ENCODE measurements at regions not wholly inside any gene's neighbourhood (a gene's known extent, or its start where the extent isn't known, plus 50 kb on each side); places are given as distances from the start of the nearest gene placed in this dataset.

DNA sequence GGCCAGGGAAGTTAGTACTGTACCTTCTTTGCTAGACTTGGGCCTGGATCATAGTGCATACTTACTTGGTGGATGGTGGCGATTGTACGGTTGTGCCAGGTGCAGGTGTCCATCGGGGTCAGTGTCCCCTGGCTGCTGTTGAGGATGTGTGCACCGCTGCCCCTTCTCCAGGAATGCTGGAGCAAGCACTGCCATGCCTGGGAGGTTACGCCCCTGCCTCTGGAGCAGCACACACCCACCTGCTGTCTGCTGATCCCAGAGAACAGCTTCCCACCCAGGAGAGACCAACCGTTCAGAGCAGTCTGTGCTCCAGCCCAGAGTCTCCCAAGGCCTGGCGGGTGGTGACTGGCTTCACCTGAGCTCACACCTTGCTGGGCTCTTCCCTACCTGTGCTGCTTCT, 286.8 kb upstream of the HS6ST1 start:
- H3K27me3 ChIP-seq (ENCODE audit: control insufficient read depth, insufficient read depth, low read length): peaks cover 2% of the 10 kb centered on the region
- no peak for DNase-seq (ENCODE audit: low read depth, low spot score)
- H3K4me3 ChIP-seq (ENCODE audit: low read depth, low read length): no peak overlapping the region
- H3K27ac ChIP-seq (ENCODE audit: low read depth, low read length): no peak overlapping the region
- POLR2A ChIA-PET: no interaction called here
- TF ChIP-seq, protein P1, sequence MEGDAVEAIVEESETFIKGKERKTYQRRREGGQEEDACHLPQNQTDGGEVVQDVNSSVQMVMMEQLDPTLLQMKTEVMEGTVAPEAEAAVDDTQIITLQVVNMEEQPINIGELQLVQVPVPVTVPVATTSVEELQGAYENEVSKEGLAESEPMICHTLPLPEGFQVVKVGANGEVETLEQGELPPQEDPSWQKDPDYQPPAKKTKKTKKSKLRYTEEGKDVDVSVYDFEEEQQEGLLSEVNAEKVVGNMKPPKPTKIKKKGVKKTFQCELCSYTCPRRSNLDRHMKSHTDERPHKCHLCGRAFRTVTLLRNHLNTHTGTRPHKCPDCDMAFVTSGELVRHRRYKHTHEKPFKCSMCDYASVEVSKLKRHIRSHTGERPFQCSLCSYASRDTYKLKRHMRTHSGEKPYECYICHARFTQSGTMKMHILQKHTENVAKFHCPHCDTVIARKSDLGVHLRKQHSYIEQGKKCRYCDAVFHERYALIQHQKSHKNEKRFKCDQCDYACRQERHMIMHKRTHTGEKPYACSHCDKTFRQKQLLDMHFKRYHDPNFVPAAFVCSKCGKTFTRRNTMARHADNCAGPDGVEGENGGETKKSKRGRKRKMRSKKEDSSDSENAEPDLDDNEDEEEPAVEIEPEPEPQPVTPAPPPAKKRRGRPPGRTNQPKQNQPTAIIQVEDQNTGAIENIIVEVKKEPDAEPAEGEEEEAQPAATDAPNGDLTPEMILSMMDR (IDR thresholded peaks at IDR 0.05; ENCODE audit: low read depth, low read length): no peak
- CTCF ChIA-PET: no interaction called here
- H3K9me3 ChIP-seq (ENCODE audit: control insufficient read depth, insufficient read depth, low read length): no peaks in the 10 kb centered on the region; the same call in 1 of the 2 replicates

DNA sequence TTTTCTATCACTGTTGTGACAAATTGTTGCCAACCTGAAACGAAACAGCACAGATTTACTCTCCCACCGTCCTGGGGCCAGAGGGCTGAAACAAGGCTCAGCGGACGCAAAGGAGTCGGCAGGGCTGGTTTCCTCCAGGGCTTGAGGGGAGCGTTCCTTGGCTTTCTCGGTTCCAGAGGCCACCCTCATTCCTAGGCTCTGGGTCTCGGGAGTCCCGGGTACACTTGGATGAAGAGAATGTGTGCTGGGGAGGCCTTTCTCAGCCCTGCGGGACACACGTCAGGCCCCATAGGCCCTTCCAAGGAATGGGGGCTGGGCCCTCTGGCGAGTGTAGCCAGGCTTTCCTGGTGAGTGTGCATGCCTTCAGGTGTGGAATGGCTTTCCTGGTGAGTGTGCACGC, 287.3 kb upstream of the HS6ST1 start:
- H3K27ac ChIP-seq (ENCODE audit: low read depth, low read length): no peak overlapping the region
- CTCF ChIA-PET: no interaction called here
- peaks cover 2% of the 10 kb centered on the region for H3K27me3 ChIP-seq (ENCODE audit: control insufficient read depth, insufficient read depth, low read length)

DNA sequence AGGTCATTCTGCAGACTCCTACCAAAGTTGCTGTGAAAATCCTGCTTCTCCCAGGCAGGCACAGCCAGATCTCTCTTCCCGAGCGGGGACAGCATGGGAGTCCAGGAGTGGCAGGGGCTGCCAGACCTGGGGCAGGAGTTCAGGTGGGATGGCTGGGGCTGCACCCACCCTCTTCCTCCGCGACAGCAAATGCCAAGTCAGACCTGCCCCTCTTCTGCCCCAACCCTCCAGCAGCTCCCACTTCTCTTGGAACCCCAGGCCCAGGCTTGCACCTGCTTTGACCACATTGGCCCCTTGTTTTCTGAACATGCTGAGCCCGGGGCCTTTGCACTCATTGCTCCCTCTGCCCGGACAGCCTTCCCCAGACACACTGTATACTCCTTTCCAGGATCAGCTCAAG, 288.2 kb upstream of the HS6ST1 start:
- POLR2A ChIA-PET: no interaction called here

More for the DNA sequence above, 287.3 kb upstream of the HS6ST1 start:
- POLR2A ChIA-PET: no interaction called here
- Histone ChIP-seq H3K4me3 (ENCODE audit: low read depth, low read length) (no peak overlapping the region), H3K9me3 (ENCODE audit: control insufficient read depth, insufficient read depth, low read length) (no peaks in the 10 kb centered on the region; the same call in 1 of the 2 replicates)
- DNase-seq (ENCODE audit: low read depth, low spot score): no peak
- TF ChIP-seq, protein P1 (IDR thresholded peaks at IDR 0.05; ENCODE audit: low read depth, low read length): no peak

DNA sequence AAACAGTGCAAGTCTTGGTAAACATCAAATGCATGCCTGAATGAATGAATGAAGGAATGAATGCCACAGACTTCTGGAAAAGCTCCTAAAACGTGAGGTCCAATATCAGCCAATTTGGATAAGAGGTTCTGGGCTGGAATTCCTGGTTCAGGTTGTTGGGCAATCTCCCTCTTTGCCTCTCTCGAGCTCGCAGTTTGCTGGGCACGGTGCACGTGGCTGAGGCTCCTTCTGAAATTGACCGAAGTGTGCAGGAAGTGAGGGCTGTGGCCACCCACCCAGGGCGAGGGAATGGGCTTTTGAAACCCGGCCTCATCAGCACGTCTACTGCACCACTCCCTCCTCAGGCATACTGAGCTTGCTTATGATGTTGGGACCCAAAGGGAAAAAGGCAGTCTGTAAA, 288.8 kb upstream of the HS6ST1 start:
- CTCF ChIA-PET: no interaction called here
- no peaks in the 10 kb centered on the region for H3K27me3 ChIP-seq (ENCODE audit: control insufficient read depth, insufficient read depth, low read length)
- no peaks in the 10 kb centered on the region; the same call in 1 of the 2 replicates for H3K9me3 ChIP-seq (ENCODE audit: control insufficient read depth, insufficient read depth, low read length)
- no peak for DNase-seq (ENCODE audit: low read depth, low spot score)
- POLR2A ChIA-PET: no interaction called here
- no peak overlapping the region for H3K4me3 ChIP-seq (ENCODE audit: low read depth, low read length)
- TF ChIP-seq, protein P1 (IDR thresholded peaks at IDR 0.05; ENCODE audit: low read depth, low read length): no peak
- H3K27ac ChIP-seq (ENCODE audit: low read depth, low read length): no peak overlapping the region

More for the DNA sequence above, 288.2 kb upstream of the HS6ST1 start:
- H3K4me3 ChIP-seq (ENCODE audit: low read depth, low read length): no peak overlapping the region
- no peaks in the 10 kb centered on the region for H3K27me3 ChIP-seq (ENCODE audit: control insufficient read depth, insufficient read depth, low read length)
- TF ChIP-seq, protein P1 (IDR thresholded peaks at IDR 0.05; ENCODE audit: low read depth, low read length): no peak
- CTCF ChIA-PET: no interaction called here
- no peaks in the 10 kb centered on the region; the same call in 1 of the 2 replicates for H3K9me3 ChIP-seq (ENCODE audit: control insufficient read depth, insufficient read depth, low read length)
- no peak for DNase-seq (ENCODE audit: low read depth, low spot score)
- no peak overlapping the region for H3K27ac ChIP-seq (ENCODE audit: low read depth, low read length)

DNA sequence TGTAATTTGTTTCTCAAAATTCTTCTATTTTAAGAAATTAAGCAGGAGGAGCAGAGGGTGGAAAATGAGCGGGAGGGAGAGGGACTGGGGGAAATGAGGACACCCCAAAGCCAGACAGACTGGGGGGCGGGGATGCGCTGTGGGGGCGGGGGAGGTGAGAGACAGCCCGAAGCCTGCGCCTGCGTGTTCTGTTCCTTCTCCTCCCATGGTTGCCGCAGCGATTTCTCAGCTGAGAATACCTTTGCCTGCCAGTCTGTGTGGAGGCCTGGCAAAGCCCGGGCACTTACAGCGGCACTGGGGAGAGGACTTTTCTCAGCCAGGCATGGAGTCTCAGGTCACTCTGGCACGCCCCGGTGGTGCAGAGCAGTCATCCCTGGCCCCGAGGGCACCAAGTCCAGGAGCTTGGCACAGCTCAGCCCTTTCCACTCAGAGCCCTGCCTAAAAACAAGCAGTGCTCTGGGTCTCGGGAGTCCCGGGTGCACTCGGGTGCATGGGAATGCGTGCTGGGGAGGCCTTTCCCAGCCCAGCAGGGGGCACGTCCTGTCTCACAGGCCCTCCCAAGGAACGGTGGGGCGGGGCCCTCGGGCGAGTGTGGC, 289.3 kb upstream of the HS6ST1 start:
- TF ChIP-seq, protein P1 (IDR thresholded peaks at IDR 0.05; ENCODE audit: low read depth, low read length): no peak
- no peak overlapping the region for H3K27ac ChIP-seq (ENCODE audit: low read depth, low read length)
- DNase-seq (ENCODE audit: low read depth, low spot score): no peak
- no peaks in the 10 kb centered on the region; the same call in 1 of the 2 replicates for H3K9me3 ChIP-seq (ENCODE audit: control insufficient read depth, insufficient read depth, low read length)
- no peak overlapping the region for H3K4me3 ChIP-seq (ENCODE audit: low read depth, low read length)
- CTCF ChIA-PET: no interaction called here
- POLR2A ChIA-PET: no interaction called here
- H3K27me3 ChIP-seq (ENCODE audit: control insufficient read depth, insufficient read depth, low read length): no peaks in the 10 kb centered on the region

Measured in AG04450 (cell line).